ENCODE measurements at regions not wholly inside any gene's neighbourhood (a gene's known extent, or its start where the extent isn't known, plus 50 kb on each side); places are given as distances from the start of the nearest gene placed in this dataset.

DNA sequence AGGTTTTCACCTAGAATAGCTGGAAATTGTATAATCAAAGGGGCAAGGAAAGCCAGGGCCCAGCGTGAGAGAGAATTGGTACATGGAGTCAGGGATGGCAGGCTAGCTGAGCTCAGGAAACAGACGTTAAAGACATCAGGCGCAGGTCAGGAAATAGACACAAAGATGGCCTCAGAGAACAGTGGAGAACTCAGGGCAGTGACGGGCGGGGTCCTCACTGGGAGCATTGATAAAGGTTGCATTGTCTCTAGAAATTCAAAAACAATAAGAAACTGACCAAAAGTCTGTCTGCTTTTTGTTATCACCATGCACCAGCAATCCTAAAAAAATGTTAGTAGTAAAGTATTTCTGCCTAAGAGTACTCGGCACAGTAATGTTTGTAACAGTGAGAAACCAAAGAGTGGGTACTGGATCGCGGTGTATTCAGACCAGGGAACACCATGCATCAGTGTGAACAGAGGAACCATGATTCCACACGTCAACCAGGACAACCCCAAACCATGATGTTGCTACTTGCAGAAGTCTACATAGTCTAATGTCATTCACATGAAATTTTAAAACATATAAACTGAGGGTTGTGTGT is 81.9 kb upstream of the AUTS2 start:
- no peak for TF ChIP-seq CTCF (tag by site-specific recombination; IDR thresholded peaks at IDR 0.05)
- no peak for TF ChIP-seq KLF16 (tag by site-specific recombination; IDR thresholded peaks at IDR 0.05)
- no peak for TF ChIP-seq HOXA7 (CRISPR knock-in tag; IDR thresholded peaks at IDR 0.05; ENCODE audit: borderline replicate concordance)
- no peak for TF ChIP-seq ZNF660 (tag by site-specific recombination; IDR thresholded peaks at IDR 0.05)
- no peak for TF ChIP-seq ZNF311 (tag by site-specific recombination; IDR thresholded peaks at IDR 0.05; ENCODE audit: borderline replicate concordance)
- no peak for TF ChIP-seq ZNF610 (tag by site-specific recombination; IDR thresholded peaks at IDR 0.05; ENCODE audit: borderline replicate concordance)
- TF ChIP-seq ZNF157 (tag by site-specific recombination; IDR thresholded peaks at IDR 0.05) = no peak
- no peak for TF ChIP-seq BCL11B (tag by site-specific recombination; IDR thresholded peaks at IDR 0.05; ENCODE audit: low read depth)
- TF ChIP-seq ZNF292 (tag by site-specific recombination; IDR thresholded peaks at IDR 0.05; ENCODE audit: borderline replicate concordance, low read depth) = no peak
- no peak for TF ChIP-seq ZNF223 (tag by site-specific recombination; IDR thresholded peaks at IDR 0.05)
- no peak for TF ChIP-seq SCRT2 (tag by site-specific recombination; IDR thresholded peaks at IDR 0.05)
- no peak for TF ChIP-seq ZNF274 (IDR thresholded peaks at IDR 0.05; ENCODE audit: low read length)
- TF ChIP-seq ZNF274 (tag by site-specific recombination; IDR thresholded peaks at IDR 0.05; ENCODE audit: borderline replicate concordance) = no peak
- TF ChIP-seq FEZF1 (tag by site-specific recombination; IDR thresholded peaks at IDR 0.05) = no peak

Measured in HEK293 (cell line).